SU-DHL-6 (cell line): ENCODE measurements at regions not wholly inside any gene's neighbourhood (a gene's known extent, or its start where the extent isn't known, plus 50 kb on each side); places are given as distances from the start of the nearest gene placed in this dataset.

Source experiments
- EZH2phosphoT487 ChIP-seq: fragments of 200-600 bp; sonication (generic), shearing (Covaris generic); conservative IDR thresholded peaks from 2 replicates; pipeline ENCODE4 v1.6.1; 2018; ENCODE audit warnings: mild to moderate bottlenecking, antibody characterized with exemption, low read length, moderate library complexity, mixed read lengths
- TF ChIP-seq, protein P1 (sequence below): fragments of 200-600 bp; sonication (generic); IDR thresholded peaks from one replicate; pipeline ENCODE4 v1.5.1; 2017; ENCODE audit warnings: antibody characterized with exemption, mild to moderate bottlenecking, low read length, moderate library complexity; ENCODE audit not compliant: insufficient read depth, poor library complexity, severe bottlenecking

DNA sequence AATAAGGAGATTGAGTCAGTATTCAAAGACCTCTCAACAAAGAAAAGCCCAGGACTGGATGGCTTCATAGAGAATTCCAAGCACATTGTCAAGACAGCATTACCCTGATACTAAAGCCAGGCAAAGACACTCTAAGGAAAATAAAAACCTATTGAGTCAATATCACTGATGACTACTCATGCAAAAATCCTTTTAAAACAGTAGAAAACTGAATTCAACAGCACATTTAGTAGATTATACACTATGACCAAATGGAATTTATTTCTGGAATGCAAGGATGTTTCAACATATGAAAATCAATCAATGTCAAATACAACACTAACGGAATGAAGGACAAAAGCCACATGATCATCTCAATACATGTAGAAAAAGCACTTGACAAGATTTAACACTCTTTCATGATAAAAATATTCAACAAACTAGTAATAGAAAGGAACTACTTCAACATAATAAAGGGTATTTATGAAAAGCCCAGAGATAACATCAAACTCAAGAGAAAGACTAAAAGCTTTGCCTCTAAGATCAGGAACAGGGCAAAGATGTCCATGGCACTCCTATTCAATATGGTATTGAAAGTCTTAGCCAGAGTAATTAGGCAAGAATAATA, 633.3 kb downstream of the ANKRD50 start:
- TF ChIP-seq, protein P1, sequence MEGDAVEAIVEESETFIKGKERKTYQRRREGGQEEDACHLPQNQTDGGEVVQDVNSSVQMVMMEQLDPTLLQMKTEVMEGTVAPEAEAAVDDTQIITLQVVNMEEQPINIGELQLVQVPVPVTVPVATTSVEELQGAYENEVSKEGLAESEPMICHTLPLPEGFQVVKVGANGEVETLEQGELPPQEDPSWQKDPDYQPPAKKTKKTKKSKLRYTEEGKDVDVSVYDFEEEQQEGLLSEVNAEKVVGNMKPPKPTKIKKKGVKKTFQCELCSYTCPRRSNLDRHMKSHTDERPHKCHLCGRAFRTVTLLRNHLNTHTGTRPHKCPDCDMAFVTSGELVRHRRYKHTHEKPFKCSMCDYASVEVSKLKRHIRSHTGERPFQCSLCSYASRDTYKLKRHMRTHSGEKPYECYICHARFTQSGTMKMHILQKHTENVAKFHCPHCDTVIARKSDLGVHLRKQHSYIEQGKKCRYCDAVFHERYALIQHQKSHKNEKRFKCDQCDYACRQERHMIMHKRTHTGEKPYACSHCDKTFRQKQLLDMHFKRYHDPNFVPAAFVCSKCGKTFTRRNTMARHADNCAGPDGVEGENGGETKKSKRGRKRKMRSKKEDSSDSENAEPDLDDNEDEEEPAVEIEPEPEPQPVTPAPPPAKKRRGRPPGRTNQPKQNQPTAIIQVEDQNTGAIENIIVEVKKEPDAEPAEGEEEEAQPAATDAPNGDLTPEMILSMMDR: no peak
- no peak for TF ChIP-seq EZH2phosphoT487
